Panc1 (cell line): ENCODE measurements at regions not wholly inside any gene's neighbourhood (a gene's known extent, or its start where the extent isn't known, plus 50 kb on each side); places are given as distances from the start of the nearest gene placed in this dataset.

Experiments
- ATAC-seq: fragments of 200-7000 bp; cut with Tn5 transposase; 2 replicates; pipeline ENCODE4 v1.9.1; 2020; ENCODE audit warnings: mild to moderate bottlenecking, moderate library complexity
- BruUV-seq: library from RNA; stranded (reverse); fragments of 400-500 nt; replicated peaks from 2 replicates; lab custom pipeline; 2021; lab: Mats Ljungman, UMichigan
- CTCF ChIA-PET: fragments of 300-600 bp; sonication (Branson Sonifier 250); formaldehyde crosslinking; loops from one replicate; lab custom pipeline; 2022; ENCODE audit warnings: antibody characterized with exemption; lab: Charles Lee
- POLR2A ChIA-PET: fragments of 300-600 bp; sonication (Branson Sonifier 250); formaldehyde crosslinking; loops from one replicate; lab custom pipeline; 2022; ENCODE audit warnings: antibody characterized with exemption; lab: Charles Lee
- DNase-seq: peaks from one replicate; pipeline ENCODE4 v3.0.0-alpha.2; 2010; ENCODE audit warnings: low read depth, low spot score
- H3K27ac ChIP-seq: 2 replicates; pipeline ENCODE4 v1.5.1; 2011; ENCODE audit warnings: mild to moderate bottlenecking, low read length, inconsistent platforms
- H3K27me3 ChIP-seq: fragments of 200-500 bp; sonication (Bioruptor generic); 2 replicates; pipeline ENCODE4 v1.6.0; 2014; ENCODE audit warnings: low read length, inconsistent platforms; ENCODE audit not compliant: control insufficient read depth, insufficient read depth
- H3K36me3 ChIP-seq: fragments of 200-500 bp; sonication (Bioruptor generic); 2 replicates; pipeline ENCODE4 v1.5.1; 2014; ENCODE audit warnings: inconsistent platforms, mild to moderate bottlenecking, low read length, moderate library complexity; ENCODE audit not compliant: control insufficient read depth, insufficient read depth
- H3K4me1 ChIP-seq: 2 replicates; pipeline ENCODE4 v1.5.1; 2011; ENCODE audit warnings: inconsistent platforms, mild to moderate bottlenecking, low read length, moderate library complexity; ENCODE audit not compliant: control insufficient read depth, insufficient read depth
- H3K4me3 ChIP-seq, 2 experiments: 2 replicates each; pipeline ENCODE4 v1.5.1; 2011 to 2012; ENCODE audit warnings: low read depth in 2 of 2, low read length in 2 of 2, mild to moderate bottlenecking in 2 of 2, inconsistent platforms in 1 of 2, moderate library complexity in 1 of 2
- H3K9me3 ChIP-seq: fragments of 200-500 bp; sonication (Bioruptor generic); 2 replicates; pipeline ENCODE4 v1.5.1; 2014; ENCODE audit warnings: low read depth, mild to moderate bottlenecking, inconsistent platforms, low read length, moderate library complexity; ENCODE audit not compliant: control insufficient read depth, insufficient read depth
- CTCF ChIP-seq: fragments of 450-650 bp; IDR thresholded peaks from 2 replicates; pipeline ENCODE4 v1.5.1; 2017; ENCODE audit warnings: mild to moderate bottlenecking
- POLR2AphosphoS5 ChIP-seq: IDR thresholded peaks from 2 replicates; pipeline ENCODE4 v1.6.1; 2012; ENCODE audit warnings: mild to moderate bottlenecking, low read depth, low read length, moderate library complexity
- REST ChIP-seq, 2 experiments: IDR thresholded peaks; 2 replicates each; pipeline ENCODE4 v1.6.1; 2011 to 2012; ENCODE audit warnings: low read depth in 2 of 2, control low read depth in 1 of 2, low read length in 1 of 2, mild to moderate bottlenecking in 1 of 2, moderate library complexity in 1 of 2; ENCODE audit not compliant: insufficient read depth in 1 of 2
- SIN3A ChIP-seq: IDR thresholded peaks from 2 replicates; pipeline ENCODE4 v1.6.1; 2012; ENCODE audit warnings: low read depth, mild to moderate bottlenecking, low read length, moderate library complexity, borderline replicate concordance; ENCODE audit not compliant: insufficient read depth
- TCF7L2 ChIP-seq: IDR thresholded peaks from 2 replicates; pipeline ENCODE4 v1.6.1; 2011; ENCODE audit warnings: mild to moderate bottlenecking, low read depth, low read length, inconsistent platforms
- in situ Hi-C: cut with HindIII; loops from 2 replicates; pipeline ENCODE4 v1.10.0; 2016; ENCODE audit warnings: low sequenced_read_pairs, low pct_unique_long_range_greater_than_20kb
- intact Hi-C: fragments of 100-400 bp; cut with micrococcal nuclease; formaldehyde crosslinking; loops from one replicate; pipeline ENCODE4 v1.10.0; 2022; ENCODE audit not compliant: unreplicated experiment

- BruUV-seq = no TSS peak
- no peak overlapping the region for H3K4me3 ChIP-seq
- TF ChIP-seq TCF7L2 (no peak), REST (IDR thresholded peaks at IDR 0.05; ENCODE audit: insufficient read depth in 1 of 2, low read depth in 2 of 2, low read length in 1 of 2) (no peak)
- DNase-seq (no peak), ATAC-seq (no peak)
- H3K4me1 ChIP-seq = no peaks in the 10 kb centered on the region
- ChIA-PET POLR2A (no interaction called here), CTCF (no interaction called here)
- intact Hi-C loops (loop anchor here (10.0 kb wide), 1 partner anchor 100 kb away; no protein-coding TSS in a partner anchor), in situ Hi-C loops (no loop called here)
- no peaks in the 10 kb centered on the region for H3K36me3 ChIP-seq
- H3K9me3 ChIP-seq = no peaks in the 10 kb centered on the region
- H3K27me3 ChIP-seq = peaks cover 3% of the 10 kb centered on the region; the same call in 1 of the 2 replicates
- no peak overlapping the region for H3K27ac ChIP-seq
These were observed 96.0 kb upstream of the ACTRT2 start for GRCh38 chr1:2925291-2925690.

- TF ChIP-seq REST (IDR thresholded peaks at IDR 0.05; ENCODE audit: insufficient read depth in 1 of 2, low read depth in 2 of 2, low read length in 1 of 2) = no peak
- Histone ChIP-seq H3K9me3 (no peaks in the 10 kb centered on the region), H3K36me3 (no peaks in the 10 kb centered on the region), H3K27me3 (peaks cover 3% of the 10 kb centered on the region; the same call in 1 of the 2 replicates), H3K4me1 (no peaks in the 10 kb centered on the region), H3K4me3 (no peak overlapping the region), H3K27ac (no peak overlapping the region)
- POLR2A ChIA-PET = no interaction called here
- intact Hi-C loops (loop anchor here (10.0 kb wide), 1 partner anchor 101 kb away; no protein-coding TSS in a partner anchor), in situ Hi-C loops (no loop called here)
- CTCF ChIA-PET = interaction anchor here (0.7 kb wide), 1 partner anchor 48 kb away, joined by 3 read pairs; no protein-coding TSS in a partner anchor
- no TSS peak for BruUV-seq
- no peak for DNase-seq
- no peak for ATAC-seq
These were observed 95.3 kb upstream of the ACTRT2 start for GRCh38 chr1:2925918-2926317.

- intact Hi-C loops (loop anchor here (10.0 kb wide), 1 partner anchor 102 kb away; no protein-coding TSS in a partner anchor), in situ Hi-C loops (no loop called here)
- BruUV-seq = no TSS peak
- no peaks in the 10 kb centered on the region for H3K9me3 ChIP-seq
- H3K27ac ChIP-seq = no peak overlapping the region
- ATAC-seq (peak; percentile 31; the same call in 1 of the 2 replicates), DNase-seq (no peak)
- no peaks in the 10 kb centered on the region for H3K4me1 ChIP-seq
- no peaks in the 10 kb centered on the region for H3K36me3 ChIP-seq
- POLR2A ChIA-PET = no interaction called here
- peaks cover 3% of the 10 kb centered on the region; the same call in 1 of the 2 replicates for H3K27me3 ChIP-seq
- CTCF ChIA-PET = interaction anchor here (0.7 kb wide), 1 partner anchor 49 kb away, joined by 3 read pairs; no protein-coding TSS in a partner anchor
- no peak for TF ChIP-seq REST (IDR thresholded peaks at IDR 0.05; ENCODE audit: insufficient read depth in 1 of 2, low read depth in 2 of 2, low read length in 1 of 2)
- no peak for TF ChIP-seq CTCF
- no peak for TF ChIP-seq POLR2AphosphoS5
- no peak for TF ChIP-seq SIN3A
- TF ChIP-seq TCF7L2 = no peak
- no peak overlapping the region for H3K4me3 ChIP-seq
These were observed 94.7 kb upstream of the ACTRT2 start for GRCh38 chr1:2926447-2927055.
